AG09319 (cell line): ENCODE measurements at regions not wholly inside any gene's neighbourhood (a gene's known extent, or its start where the extent isn't known, plus 50 kb on each side); places are given as distances from the start of the nearest gene placed in this dataset.

ENCODE experiments used
- DNase-seq: peaks from one replicate; pipeline ENCODE4 v3.0.0-alpha.2; 2010; ENCODE audit warnings: low read depth; ENCODE audit errors: extremely low read depth
- TF ChIP-seq, protein P1 (sequence below): IDR thresholded peaks from 2 replicates; pipeline ENCODE4 v1.5.1; 2011; ENCODE audit warnings: low read depth, mild to moderate bottlenecking, inconsistent platforms, low read length, moderate library complexity

DNA sequence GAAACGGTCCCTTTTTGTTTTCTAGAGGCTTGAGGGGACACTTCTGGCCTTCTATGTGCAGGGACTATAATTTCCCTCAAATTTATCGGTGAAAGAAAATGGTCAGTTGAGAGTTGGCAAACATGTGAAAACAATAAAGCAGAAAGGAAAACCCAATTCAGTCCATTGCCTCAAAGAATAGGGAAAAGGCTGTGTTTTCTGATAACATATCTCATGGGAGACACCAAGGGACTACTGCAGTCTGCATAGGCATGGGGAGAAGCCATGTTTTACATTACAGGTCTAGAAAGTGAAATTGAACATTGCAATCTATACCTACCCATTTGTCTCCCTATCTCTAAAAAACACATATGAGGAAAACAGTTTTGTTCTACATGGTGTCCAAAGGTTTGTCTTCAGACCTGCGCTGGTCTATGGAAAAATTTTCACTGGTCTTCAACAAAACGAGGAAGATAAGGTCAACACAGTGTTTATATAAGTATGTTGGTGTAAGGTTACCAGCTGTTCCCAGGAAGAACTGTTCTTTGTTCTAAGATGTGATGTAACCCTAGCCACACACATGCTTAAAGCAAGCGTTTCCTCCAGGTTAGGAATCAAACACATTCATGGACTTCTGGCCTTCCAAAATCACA is 179.7 kb downstream of the MREG start:
- TF ChIP-seq, protein P1, sequence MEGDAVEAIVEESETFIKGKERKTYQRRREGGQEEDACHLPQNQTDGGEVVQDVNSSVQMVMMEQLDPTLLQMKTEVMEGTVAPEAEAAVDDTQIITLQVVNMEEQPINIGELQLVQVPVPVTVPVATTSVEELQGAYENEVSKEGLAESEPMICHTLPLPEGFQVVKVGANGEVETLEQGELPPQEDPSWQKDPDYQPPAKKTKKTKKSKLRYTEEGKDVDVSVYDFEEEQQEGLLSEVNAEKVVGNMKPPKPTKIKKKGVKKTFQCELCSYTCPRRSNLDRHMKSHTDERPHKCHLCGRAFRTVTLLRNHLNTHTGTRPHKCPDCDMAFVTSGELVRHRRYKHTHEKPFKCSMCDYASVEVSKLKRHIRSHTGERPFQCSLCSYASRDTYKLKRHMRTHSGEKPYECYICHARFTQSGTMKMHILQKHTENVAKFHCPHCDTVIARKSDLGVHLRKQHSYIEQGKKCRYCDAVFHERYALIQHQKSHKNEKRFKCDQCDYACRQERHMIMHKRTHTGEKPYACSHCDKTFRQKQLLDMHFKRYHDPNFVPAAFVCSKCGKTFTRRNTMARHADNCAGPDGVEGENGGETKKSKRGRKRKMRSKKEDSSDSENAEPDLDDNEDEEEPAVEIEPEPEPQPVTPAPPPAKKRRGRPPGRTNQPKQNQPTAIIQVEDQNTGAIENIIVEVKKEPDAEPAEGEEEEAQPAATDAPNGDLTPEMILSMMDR: no peak
- no peak for DNase-seq

DNA sequence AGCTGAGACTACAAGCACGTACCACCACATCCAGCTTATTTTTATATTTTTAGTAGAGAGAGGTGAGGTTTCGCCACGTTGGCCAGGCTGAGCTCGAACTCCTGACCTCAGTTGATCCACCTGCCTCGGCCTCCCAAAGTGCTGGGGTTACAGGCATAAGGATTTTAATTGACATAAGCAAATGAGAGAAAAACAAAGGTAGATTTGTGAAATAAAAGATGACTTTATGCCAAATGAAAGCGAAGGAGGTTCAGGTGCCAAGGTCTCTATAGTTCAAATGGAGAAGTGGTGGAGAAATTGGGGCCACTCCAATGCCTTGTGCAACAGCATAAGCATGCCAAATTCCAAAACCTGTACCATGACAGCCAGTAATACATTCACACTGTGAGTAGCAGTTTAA is 180.6 kb downstream of the MREG start:
- no peak for DNase-seq
- TF ChIP-seq, protein P1: no peak

DNA sequence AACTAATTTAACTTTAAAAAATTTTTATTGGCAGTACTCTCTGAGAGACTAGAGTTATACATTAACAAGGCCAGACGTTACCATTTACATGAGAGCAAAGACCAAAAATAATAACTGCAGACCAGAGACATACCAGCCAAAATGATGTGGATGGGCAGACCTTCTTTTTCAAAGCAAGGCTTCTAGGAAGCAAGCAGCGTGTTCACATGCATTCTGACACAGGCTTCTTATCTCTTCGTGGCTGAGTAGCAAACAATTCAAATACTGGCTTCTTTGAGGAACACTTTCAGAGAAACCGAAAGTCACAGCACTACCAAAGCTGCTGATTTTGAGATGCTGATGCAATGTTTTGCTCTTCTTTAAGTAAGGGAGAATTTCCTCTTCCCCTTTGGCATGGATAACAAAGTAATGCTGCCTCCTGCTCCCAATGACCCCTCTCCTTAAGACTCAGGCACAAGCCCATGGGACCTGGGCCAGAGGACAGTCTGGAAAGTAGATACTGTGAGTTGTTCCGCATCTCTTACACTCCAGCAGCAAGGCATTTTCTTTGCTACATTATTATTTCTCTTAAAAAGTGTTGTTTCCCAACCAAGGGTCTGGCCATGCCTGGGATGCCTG is 181.9 kb downstream of the MREG start:
- TF ChIP-seq, protein P1: no peak
- no peak for DNase-seq

DNA sequence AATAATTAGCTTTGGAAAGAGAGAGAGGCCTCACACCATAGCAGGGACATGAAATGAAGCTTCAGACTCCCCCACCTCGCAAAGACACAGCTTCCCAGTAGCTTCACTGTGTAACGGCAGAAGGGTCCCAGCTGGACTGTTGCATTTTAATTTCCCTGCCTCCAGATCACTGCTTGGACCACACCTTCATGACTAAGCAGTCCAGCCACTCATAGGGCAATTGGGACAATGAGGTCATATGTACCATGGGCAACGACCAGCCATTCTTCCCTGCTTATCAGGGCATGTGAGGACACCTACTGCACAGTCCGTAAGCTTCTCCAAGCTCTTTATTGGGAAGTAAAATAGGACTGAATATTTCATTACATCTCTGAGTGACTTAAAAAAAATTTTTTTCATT is 183.0 kb downstream of the MREG start:
- DNase-seq: no peak

DNA sequence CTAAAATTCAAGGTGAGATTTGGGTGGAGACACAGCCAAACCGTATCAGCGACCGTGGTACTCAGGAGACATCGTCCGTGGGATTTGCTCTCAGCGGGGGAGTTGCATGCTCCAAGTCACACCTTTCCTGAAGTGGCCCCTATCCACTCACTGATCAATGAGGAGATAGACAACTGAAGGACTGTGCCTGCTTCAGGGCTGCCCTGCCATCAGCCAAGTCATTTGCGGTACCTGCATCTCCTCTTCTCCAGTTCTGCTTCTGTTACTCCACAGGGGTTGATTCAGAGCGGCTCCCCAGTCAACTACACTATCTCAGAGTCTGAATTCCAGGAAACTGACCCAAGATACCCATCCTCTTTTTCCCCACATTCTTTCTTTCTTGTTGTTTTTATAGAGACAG is 184.1 kb downstream of the MREG start:
- TF ChIP-seq, protein P1: no peak
- no peak for DNase-seq

More for the DNA sequence above, 183.0 kb downstream of the MREG start:
- TF ChIP-seq, protein P1: no peak; the same call in 1 of the 2 replicates

DNA sequence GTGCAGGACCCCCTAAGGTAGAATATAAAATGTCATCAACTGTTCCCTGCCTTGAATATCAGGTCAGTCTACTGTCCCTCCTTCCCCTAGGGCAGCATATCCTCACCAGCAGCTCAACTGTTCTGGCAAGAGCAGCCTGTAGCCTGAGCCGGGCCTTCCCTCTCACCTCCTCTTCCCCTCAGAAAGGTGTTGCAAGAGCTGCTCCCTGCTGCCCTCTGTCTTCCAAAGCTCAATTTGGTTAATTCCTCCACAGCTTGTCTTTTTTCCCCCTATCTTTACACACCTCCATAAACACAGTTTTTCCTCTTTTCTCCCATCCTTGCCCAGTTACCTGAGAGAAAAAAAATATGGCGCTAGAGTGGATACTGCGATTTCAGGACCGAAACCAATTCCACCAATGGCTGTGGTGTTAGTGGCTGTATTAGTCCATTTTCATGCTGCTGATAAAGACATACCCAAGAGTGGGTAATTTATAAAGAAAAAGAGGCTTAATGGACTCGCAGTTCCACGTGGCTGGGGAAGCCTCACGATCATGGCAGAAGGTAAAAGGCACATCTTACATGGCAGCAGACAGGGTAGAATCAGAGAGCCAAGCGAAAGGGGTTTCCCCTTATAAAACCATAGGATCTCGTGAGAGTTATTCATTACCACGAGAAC is 184.7 kb downstream of the MREG start:
- no peak for DNase-seq
- TF ChIP-seq, protein P1: peak; percentile 49

DNA sequence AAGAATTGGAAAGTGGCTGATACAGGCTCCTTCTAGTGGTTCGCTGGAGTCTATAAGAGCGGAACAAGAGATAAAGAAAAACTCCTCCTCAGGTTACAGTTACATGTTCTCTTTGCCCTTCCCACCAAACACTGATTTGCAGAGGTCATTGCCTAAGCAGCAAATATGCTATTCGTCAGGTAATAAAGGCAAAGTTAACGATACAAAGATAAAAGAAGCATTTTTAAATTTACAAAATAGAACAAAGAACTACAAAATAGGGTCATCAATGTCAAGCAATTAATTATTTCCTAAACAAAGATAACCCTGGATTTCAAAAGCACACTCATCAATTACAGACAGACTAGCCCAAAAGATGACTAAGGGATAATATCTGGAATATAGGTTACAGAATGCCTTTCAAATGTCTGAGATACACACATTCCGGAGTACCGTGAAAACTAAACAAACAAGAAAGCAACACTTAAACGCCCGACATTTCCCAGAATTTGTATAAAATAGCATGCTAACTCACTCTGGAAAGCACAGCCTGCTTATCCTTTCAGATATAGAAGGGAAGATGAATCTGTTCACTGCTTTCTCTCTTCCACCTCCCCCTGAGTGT is 186.4 kb downstream of the MREG start:
- TF ChIP-seq, protein P1: peak; percentile 7
- DNase-seq: no peak
